MM.1S (cell line): ENCODE measurements at regions not wholly inside any gene's neighbourhood (a gene's known extent, or its start where the extent isn't known, plus 50 kb on each side); places are given as distances from the start of the nearest gene placed in this dataset.

Experiments
- DNase-seq: peaks from one replicate; pipeline ENCODE4 v3.0.0-alpha.2; 2015
- H2AFZ ChIP-seq: fragments of 300-600 bp; sonication (generic); 2 replicates; pipeline ENCODE4 v1.6.0; 2016; ENCODE audit warnings: antibody characterized with exemption, low read length
- H3F3A ChIP-seq: fragments of 300-600 bp; sonication (generic); 2 replicates; pipeline ENCODE4 v1.6.1; 2016; ENCODE audit warnings: mild to moderate bottlenecking, antibody characterized with exemption, low read length, moderate library complexity, mixed read lengths; ENCODE audit not compliant: insufficient read depth
- H3K27ac ChIP-seq: fragments of 300-600 bp; sonication (generic); 2 replicates; pipeline ENCODE4 v1.5.1; 2016; ENCODE audit warnings: mild to moderate bottlenecking, low read length
- H3K27me3 ChIP-seq: fragments of 300-600 bp; sonication (generic); replicated peaks from 2 replicates; pipeline ENCODE4 v1.6.0; 2016; ENCODE audit warnings: low read length; ENCODE audit not compliant: insufficient read depth
- H3K36me3 ChIP-seq: fragments of 300-600 bp; sonication (generic); replicated peaks from 2 replicates; pipeline ENCODE4 v1.6.1; 2016; ENCODE audit warnings: mild to moderate bottlenecking, low read length, mixed read lengths; ENCODE audit not compliant: insufficient read depth
- H3K4me1 ChIP-seq: fragments of 300-600 bp; sonication (generic); 2 replicates; pipeline ENCODE4 v1.6.1; 2016; ENCODE audit warnings: low read length, mixed read lengths
- H3K4me2 ChIP-seq: fragments of 300-600 bp; sonication (generic); 2 replicates; pipeline ENCODE4 v1.6.0; 2016; ENCODE audit warnings: low read depth, low read length
- H3K4me3 ChIP-seq: fragments of 300-600 bp; sonication (generic); 2 replicates; pipeline ENCODE4 v1.5.1; 2016; ENCODE audit warnings: low read length, mixed read lengths
- H3K79me2 ChIP-seq: fragments of 300-600 bp; sonication (generic); 2 replicates; pipeline ENCODE4 v1.6.1; 2016; ENCODE audit warnings: mixed run types, low read length, mixed read lengths
- H3K9ac ChIP-seq: fragments of 300-600 bp; sonication (generic); 2 replicates; pipeline ENCODE4 v1.6.1; 2016; ENCODE audit warnings: low read length, mixed read lengths
- H3K9me2 ChIP-seq: fragments of 300-600 bp; sonication (generic); replicated peaks from 2 replicates; pipeline ENCODE4 v1.6.1; 2016; ENCODE audit warnings: mild to moderate bottlenecking, low read length, mixed read lengths; ENCODE audit not compliant: insufficient read depth
- H3K9me3 ChIP-seq: fragments of 300-600 bp; sonication (generic); replicated peaks from 2 replicates; pipeline ENCODE4 v1.6.1; 2016; ENCODE audit warnings: mild to moderate bottlenecking, low read length, mixed read lengths; ENCODE audit not compliant: insufficient read depth
- H4K20me1 ChIP-seq: fragments of 300-600 bp; sonication (generic); 2 replicates; pipeline ENCODE4 v1.6.1; 2016; ENCODE audit warnings: mild to moderate bottlenecking, low read length, moderate library complexity, mixed read lengths; ENCODE audit not compliant: insufficient read depth
- EZH2 ChIP-seq: fragments of 300-600 bp; sonication (generic); optimal IDR thresholded peaks from 2 replicates; pipeline ENCODE3; 2017; ENCODE audit warnings: low read depth, mild to moderate bottlenecking, antibody characterized with exemption, low read length, mixed read lengths
- EZH2phosphoT487 ChIP-seq: fragments of 300-600 bp; sonication (generic); IDR thresholded peaks from 2 replicates; pipeline ENCODE4 v1.6.1; 2018; ENCODE audit warnings: antibody characterized with exemption, low read length
- TF ChIP-seq, protein P1 (sequence below): fragments of 300-600 bp; sonication (generic); IDR thresholded peaks from 2 replicates; pipeline ENCODE4 v1.5.1; 2016; ENCODE audit warnings: antibody characterized with exemption, low read length, mixed read lengths

DNA sequence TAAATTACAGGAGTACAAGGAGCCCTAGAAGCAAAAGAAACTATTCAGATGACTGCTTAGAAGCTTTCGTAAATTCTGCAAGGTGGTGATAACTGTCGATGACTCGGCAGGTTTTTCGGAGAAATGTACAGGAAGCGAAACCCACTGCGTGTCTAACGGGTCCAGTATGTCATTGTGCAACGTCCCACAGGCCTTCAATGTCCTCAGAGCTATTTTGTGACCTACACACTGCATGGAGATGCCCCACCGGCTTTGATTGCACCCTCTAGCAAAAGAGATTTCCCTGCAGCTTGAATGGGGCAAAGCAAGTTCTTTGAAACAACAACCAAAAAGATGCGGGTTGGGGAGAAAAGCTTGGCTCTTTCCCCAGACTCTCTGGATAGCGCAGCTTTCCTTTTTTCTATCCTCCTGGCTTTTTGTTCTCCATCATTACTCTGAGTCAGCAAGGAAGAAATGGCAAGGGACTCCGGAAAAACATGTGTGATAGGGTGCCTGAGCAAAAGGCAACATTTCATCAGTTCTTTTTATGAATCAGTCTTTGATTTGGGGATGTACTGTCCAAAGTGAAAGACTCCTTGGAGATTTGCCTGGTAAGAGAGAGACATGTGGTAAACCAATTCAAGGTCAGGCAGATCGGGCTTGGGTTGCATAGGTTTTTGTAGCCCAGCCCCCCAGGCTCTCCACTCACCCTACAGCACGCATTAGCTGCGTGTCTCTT is 112.0 kb upstream of the TBL1X start:
- Histone ChIP-seq H3K4me3 (peak overlapping the region; percentile 54), H3K27me3 (no peaks in the 10 kb centered on the region), H3K9ac (peak overlapping the region; percentile 81), H3K4me2 (peak overlapping the region; percentile 96), H3F3A (peaks cover 15% of the 10 kb centered on the region), H2AFZ (peak overlapping the region; percentile 58), H4K20me1 (no peaks in the 10 kb centered on the region), H3K9me3 (no peaks in the 10 kb centered on the region), H3K4me1 (peaks cover 9% of the 10 kb centered on the region), H3K36me3 (no peaks in the 10 kb centered on the region), H3K27ac (peak overlapping the region; percentile 99), H3K9me2 (no peaks in the 10 kb centered on the region), H3K79me2 (no peaks in the 10 kb centered on the region)
- DNase-seq, result peak; percentile 80
- TF ChIP-seq EZH2phosphoT487 (no peak), EZH2 (no peak)
- TF ChIP-seq, protein P1, sequence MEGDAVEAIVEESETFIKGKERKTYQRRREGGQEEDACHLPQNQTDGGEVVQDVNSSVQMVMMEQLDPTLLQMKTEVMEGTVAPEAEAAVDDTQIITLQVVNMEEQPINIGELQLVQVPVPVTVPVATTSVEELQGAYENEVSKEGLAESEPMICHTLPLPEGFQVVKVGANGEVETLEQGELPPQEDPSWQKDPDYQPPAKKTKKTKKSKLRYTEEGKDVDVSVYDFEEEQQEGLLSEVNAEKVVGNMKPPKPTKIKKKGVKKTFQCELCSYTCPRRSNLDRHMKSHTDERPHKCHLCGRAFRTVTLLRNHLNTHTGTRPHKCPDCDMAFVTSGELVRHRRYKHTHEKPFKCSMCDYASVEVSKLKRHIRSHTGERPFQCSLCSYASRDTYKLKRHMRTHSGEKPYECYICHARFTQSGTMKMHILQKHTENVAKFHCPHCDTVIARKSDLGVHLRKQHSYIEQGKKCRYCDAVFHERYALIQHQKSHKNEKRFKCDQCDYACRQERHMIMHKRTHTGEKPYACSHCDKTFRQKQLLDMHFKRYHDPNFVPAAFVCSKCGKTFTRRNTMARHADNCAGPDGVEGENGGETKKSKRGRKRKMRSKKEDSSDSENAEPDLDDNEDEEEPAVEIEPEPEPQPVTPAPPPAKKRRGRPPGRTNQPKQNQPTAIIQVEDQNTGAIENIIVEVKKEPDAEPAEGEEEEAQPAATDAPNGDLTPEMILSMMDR, result no peak

DNA sequence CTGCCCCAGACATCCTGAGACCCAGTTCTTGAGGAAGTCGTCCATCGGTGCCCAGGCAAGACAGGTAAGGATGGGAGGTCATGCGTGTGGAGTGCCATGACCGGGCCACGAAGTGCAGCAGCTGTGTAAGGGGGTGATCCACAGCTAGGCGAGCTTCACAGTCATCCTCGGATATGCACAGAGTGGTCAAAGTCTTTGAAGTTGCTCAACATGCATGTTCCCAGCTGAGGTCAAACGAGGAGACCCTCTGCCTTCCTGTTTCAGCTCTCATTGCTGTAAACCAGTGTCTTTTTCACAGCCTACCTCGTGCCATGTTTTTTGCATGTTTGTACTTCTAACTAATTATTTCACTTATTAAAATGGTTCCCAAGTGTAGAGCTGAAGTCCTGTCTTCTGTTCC is 109.9 kb upstream of the TBL1X start:
- no peak overlapping the region for H3K9ac ChIP-seq
- H3K9me2 ChIP-seq, result no peaks in the 10 kb centered on the region
- no peak overlapping the region for H3K4me3 ChIP-seq
- no peak for DNase-seq
- H3F3A ChIP-seq, result peaks cover 15% of the 10 kb centered on the region
- no peak overlapping the region for H3K4me2 ChIP-seq
- TF ChIP-seq EZH2phosphoT487, result no peak
- TF ChIP-seq, protein P1, result no peak
- TF ChIP-seq EZH2, result no peak
- H3K36me3 ChIP-seq, result no peaks in the 10 kb centered on the region
- no peaks in the 10 kb centered on the region for H3K9me3 ChIP-seq
- H3K27me3 ChIP-seq, result no peaks in the 10 kb centered on the region
- no peaks in the 10 kb centered on the region for H3K79me2 ChIP-seq
- no peak overlapping the region for H3K27ac ChIP-seq
- H4K20me1 ChIP-seq, result no peaks in the 10 kb centered on the region
- peaks cover 9% of the 10 kb centered on the region for H3K4me1 ChIP-seq
- H2AFZ ChIP-seq, result no peak overlapping the region

DNA sequence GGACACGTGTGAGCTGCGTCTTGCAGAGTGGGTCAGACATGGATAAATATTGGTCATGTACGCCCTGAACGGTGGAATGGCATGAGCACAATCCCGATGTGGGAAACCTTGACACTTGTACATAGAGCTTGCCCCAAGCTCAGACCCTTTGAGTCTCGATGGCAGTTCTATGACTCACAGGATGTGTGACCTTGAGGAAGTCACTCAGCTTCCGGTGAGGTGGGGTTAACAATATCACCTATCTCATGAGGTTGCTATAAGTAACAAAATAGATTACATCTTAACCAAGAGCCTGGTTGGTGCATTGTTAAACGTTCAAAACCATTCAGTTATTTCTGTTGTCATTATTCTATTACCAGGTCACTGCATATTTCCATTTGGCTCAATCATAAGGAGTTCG is 109.1 kb upstream of the TBL1X start:
- DNase-seq, result no peak

More for the DNA sequence above, 109.1 kb upstream of the TBL1X start:
- H3K4me3 ChIP-seq, result no peak overlapping the region
- H3K79me2 ChIP-seq, result no peaks in the 10 kb centered on the region
- H3K9ac ChIP-seq, result no peak overlapping the region
- H3K4me1 ChIP-seq, result peaks cover 9% of the 10 kb centered on the region
- H3F3A ChIP-seq, result peaks cover 15% of the 10 kb centered on the region
- no peak overlapping the region for H2AFZ ChIP-seq
- H4K20me1 ChIP-seq, result no peaks in the 10 kb centered on the region
- no peak overlapping the region for H3K27ac ChIP-seq
- H3K9me2 ChIP-seq, result no peaks in the 10 kb centered on the region
- H3K36me3 ChIP-seq, result no peaks in the 10 kb centered on the region
- TF ChIP-seq EZH2phosphoT487 (no peak), EZH2 (no peak)
- TF ChIP-seq, protein P1, result no peak
- H3K4me2 ChIP-seq, result no peak overlapping the region
- no peaks in the 10 kb centered on the region for H3K27me3 ChIP-seq
- no peaks in the 10 kb centered on the region for H3K9me3 ChIP-seq
